NCI-H526 (cell line): ENCODE measurements at regions not wholly inside any gene's neighbourhood (a gene's known extent, or its start where the extent isn't known, plus 50 kb on each side); places are given as distances from the start of the nearest gene placed in this dataset.
"Not testable (repeated sequence)": the region's sequence is repeated elsewhere in the genome, so short reads cannot be mapped to it uniquely, and the experiment has no call there.

ENCODE experiments used
- DNase-seq, 2 experiments: peaks; one replicate each; lab custom pipeline; 2025; lab: John Stamatoyannopoulos, UW

DNA sequence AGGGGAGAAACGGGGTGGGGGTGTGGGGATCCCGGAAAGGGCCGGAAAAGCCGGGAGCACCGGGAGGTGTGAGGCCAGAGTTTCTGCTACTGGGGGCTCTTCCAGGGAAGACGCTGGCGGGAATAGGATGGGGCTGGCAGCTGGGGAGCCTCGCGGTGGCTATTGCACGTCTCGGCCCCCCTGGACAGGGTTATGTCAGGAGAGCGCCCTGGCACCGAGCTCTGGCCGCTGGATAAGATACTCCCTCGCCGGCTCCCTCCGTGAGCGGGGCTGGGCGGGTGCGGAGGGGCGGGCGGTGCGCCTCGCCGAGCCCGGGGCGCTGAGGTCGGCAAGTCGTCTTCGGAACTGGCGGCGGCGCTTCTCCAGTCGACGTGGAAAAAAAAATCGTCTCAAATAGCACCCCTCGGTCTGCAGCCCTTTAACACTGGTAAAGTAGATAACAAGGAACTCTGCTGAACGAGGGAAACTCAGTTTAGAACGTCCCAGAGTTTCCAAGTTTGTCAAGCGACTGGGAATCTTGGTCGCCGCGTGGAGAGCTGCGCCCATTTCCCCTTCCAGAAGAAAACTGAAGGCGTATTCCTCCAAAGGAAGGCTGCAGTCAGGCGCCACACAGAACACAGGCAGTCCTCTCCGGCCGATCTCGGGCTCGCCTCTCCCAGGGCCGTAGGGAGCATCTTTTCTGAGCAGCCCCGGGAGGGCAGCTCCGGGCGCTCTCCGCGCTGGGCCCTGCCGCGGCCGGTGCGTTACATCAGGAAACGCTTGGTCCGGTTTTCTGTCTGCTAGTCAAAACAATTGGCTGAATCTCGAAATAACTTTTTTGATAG is 115.1 kb downstream of the KCNRG start:
- DNase-seq, result peak in 1 of 2 experiments; percentile 78

GRCh38 chr13:50131920-50132903 is 117.0 kb downstream of the KCNRG start:
- DNase-seq, result no peak

GRCh38 chr13:50132904-50133357 is 117.7 kb downstream of the KCNRG start:
- no peak for DNase-seq

- DNase-seq, result no peak
Measured at GRCh38 chr13:50133358-50133953, 118.2 kb downstream of the KCNRG start.

DNA sequence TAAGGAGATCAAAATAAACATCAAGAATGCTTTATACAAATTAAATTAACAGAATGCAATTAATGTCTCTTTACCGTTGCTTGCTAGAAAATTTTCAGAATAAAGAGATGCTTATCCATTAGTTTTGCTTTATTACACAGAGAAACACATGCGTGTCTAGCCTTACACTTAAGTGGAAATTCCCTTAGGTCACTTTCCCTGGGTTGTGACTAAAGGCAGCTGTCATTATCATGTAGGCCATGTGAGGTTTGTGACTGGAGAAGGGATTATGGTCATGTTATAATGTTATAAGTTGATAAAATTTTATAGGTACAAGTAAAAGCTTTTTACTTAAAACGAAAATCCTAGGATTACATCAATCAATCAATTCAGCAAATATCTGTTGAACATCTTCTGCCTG is 121.0 kb downstream of the KCNRG start:
- DNase-seq, result no peak

DNA sequence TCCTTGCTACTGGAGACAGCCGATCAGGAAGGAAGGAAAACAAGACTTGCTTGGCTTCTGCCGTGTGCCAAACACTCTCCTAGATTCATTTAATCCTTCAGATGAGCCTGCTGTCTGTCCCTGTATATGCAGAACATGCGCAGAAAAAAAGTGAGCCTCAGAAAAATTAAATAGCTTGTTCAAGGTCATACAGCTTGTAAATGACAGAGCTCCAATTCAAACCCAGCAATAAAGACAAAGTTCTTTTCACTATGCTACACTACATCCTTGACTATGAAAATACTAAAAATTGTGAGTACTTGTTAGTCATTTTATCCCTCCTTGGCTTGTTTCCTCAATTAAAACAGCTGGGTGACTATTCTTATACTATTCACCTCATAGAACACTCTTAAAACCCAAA is 121.4 kb downstream of the KCNRG start:
- no peak for DNase-seq

GRCh38 chr13:50139435-50139934 is 124.2 kb downstream of the KCNRG start:
- DNase-seq, result not testable (repeated sequence)

- no peak for DNase-seq
Measured at GRCh38 chr13:50140153-50140552, 124.9 kb downstream of the KCNRG start.

- peak in 1 of 2 experiments; percentile 25 for DNase-seq
Measured at GRCh38 chr13:50140581-50141374, 125.5 kb downstream of the KCNRG start.

DNA sequence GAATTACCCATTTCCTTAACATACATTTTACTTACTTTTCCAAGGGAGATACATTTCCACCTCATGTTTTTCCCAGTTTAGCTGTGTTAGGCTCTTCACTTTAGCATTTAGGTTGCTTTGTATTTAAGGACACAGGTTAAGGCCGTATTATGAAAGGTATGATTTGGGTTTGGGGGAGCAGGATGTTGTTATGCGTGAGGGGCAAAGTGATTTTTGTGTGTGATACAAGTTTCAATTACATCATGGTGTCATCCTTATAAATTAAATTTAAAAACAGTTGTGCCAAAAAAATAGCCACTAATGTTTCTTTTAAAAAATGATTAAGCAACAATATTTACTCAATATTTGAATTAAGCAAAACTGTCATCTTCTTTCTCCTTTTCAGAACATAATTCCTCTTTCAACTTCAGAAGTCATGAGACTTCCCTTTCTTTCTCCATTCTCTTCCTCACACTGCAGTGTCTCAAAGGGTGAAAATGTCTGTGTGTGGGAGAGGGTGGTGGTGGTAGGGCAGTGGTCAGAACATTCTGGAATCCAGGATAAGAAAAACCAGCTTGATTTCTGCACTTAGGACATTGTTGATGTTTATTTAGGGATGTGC is 126.2 kb downstream of the KCNRG start:
- DNase-seq, result peak in 1 of 2 experiments; percentile 34

DNA sequence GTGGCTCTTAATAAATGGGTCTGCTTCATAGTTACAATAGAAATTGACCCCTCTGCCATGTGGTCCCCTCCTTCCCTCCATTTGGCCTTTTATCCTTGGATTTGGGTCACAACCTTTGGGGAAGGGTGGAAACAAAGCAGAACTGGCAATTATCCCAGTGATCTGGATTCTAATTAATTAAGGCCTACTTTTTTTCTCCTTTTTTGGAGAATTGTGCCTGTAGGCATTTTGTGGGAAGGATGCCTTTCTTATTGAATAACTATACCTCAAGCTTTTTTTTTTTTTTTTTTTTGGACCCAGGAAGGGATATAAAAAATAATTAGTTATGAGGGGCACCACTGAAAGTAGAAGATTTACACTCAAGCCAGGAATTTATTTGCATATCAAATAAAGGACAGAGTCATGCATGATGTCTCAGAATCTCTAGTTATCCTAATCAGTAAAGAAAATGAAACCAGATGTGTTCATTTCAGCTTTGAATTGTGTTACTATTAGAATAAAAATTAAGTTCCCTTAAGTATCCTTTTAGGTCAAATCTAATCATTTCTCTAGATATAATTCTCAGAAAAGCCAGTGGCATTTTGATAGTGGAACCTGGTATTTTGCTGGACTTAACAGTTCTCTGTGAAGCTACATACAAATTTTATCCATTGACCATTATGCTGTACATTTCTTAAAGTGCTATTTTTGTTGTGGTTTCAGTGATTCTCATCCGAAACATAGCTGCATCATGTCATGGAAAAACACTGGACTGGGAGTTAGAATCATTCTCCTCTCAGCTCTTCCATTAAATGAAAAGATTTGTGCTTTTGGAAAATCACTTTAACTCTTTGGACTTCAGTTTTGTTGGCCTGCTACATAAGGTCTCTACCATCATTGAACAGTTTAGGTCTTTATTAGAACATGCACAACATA is 129.3 kb downstream of the KCNRG start:
- DNase-seq, result no peak

DNA sequence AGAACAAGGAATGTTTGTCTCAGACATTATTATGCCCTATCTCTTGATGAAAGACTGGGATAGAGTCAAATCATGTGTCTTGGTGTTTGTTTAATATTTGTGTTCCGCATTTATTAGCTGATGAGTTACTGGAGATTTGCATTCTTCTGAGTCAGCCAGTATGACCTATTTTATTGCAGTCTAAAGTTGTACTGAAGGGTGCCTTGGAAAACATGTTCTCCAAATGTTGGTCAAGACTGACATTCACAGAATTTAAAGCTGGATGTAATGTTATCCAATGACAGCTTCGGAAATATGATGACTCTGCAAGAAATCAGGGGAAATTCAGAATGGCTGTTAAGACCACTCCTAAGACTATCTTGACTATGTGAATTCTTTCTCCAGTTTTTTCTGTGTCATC is 134.0 kb downstream of the KCNRG start:
- DNase-seq, result peak; percentile 93 to 96

DNA sequence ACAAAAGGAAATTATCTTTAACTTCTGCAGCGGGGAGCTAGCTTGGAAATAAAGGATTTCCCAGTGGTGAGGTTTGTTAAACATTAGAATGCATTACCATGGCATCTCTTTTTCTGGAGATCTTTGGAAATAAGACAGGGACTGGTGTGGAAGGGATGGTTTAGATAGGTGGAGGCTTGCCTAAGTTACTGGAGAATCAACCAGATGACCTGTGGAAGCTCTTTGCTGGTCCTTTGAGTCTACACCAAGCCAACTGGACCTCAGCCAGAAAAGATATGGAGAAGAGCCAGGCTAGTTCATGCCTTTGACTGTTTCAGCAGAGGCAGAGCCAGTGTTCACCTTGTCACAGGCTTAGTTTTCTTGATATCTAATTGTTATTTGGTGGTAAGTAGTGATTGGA is 134.7 kb downstream of the KCNRG start:
- DNase-seq, result peak in 1 of 2 experiments; percentile 60

GRCh38 chr13:50152224-50152623 is 137.0 kb downstream of the KCNRG start:
- no peak for DNase-seq

DNA sequence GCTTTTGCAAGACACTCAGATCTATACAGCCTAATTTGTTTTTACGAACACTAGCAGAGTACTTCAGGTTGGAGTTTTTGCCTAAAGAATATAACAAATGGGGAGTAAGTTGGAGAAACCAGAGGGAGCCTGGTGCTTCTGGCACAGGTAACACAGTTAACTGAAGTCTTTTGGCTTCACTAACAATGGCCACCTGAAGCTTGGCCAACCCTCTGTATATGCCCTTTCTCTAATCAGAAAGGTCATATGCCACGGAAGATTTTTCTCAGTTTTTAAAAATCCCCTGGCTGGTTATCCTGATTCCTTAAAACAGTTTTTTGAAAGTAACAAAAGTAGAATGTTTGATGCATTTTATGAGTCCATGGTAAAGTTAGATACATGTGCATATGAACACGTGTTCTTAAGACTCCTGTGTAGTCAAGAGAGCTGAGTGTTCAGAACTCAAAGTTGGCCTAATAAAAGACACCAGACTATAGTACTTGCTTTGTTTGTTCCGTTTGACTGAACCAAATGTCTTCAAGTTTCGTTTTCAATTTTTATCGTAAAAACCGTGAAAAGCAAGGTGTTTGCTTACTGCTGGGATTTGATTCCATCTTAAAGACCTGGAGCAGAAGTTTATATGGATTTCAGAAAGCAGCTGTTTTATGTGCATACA is 137.5 kb downstream of the KCNRG start:
- no peak for DNase-seq

DNA sequence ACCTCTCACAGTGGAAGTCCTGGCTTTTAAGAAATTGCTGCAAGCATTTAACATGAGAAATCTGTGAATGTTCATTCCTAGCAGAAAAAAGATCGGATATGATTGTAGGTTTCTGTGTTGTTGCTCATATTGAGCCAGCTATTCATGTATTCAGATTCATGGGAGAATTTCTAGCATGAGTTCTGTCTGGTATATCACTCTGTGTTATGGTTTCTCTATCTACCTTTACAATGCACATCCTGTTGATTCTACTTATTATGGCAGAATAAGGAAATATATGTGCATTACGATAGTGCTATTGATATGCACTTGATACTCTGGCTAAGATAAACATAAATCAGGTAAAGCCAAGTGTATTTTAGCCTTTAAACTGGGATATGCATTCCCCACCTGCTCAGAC is 138.2 kb downstream of the KCNRG start:
- DNase-seq, result no peak

- no peak for DNase-seq
Measured at GRCh38 chr13:50153876-50154275, 138.6 kb downstream of the KCNRG start.

DNA sequence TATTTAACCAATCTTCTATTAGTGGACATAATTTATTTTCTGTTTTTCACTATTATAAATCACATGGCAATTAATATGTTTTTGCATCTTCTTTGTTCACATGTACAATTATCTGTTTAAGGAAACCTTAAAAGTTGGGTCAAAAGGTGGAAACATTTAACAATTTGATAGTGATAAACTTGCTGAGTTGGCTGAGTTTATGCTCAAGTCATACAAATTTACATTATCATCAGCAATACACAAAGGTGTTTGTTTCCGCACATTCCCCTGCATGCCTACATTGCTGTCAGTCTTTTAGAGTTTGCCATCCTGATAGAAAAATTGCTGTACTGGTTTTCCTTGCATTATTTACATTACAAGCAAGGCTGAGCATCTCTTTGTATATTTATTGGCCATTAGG is 139.5 kb downstream of the KCNRG start:
- DNase-seq, result peak in 1 of 2 experiments; percentile 20

- DNase-seq, result no peak
Measured at GRCh38 chr13:50156140-50156539, 140.9 kb downstream of the KCNRG start.
